ENCODE measurements at regions not wholly inside any gene's neighbourhood (a gene's known extent, or its start where the extent isn't known, plus 50 kb on each side); places are given as distances from the start of the nearest gene placed in this dataset.

DNA sequence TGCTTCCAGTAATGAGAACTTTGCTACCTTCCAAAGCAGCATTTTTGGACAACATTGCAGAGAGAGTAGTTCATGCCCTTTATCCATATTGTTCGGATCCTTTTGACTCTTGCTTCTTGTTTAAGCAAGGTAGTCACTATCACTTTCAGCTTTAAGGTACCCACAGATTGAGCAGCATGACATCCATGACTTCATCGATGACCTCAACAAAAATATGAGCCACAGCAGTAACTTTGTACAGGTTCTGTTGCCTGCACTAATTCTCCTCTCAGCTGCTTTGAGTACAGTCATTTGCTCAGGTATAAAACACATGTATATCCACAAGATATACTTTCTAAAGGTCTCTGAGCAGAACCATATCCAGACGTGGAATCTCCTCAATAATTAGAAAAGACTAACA is 546.3 kb downstream of the SOX6 start:
- H3K27me3 ChIP-seq (ENCODE audit: control insufficient read depth, insufficient read depth, low read length, poor library complexity, severe bottlenecking) = no peaks in the 10 kb centered on the region
- no peak overlapping the region for H3K27ac ChIP-seq (ENCODE audit: low read depth, low read length)
- Mint-ChIP-seq H3K9me3 (no peaks in the 10 kb centered on the region), H3K27ac (no peak overlapping the region), H3K27me3 (ENCODE audit: insufficient read depth) (no peaks in the 10 kb centered on the region), H3K4me1 (peaks cover 21% of the 10 kb centered on the region), H3K4me3 (no peak overlapping the region), H3K36me3 (ENCODE audit: low read depth) (no peaks in the 10 kb centered on the region)
- peaks cover 21% of the 10 kb centered on the region for H3K4me1 ChIP-seq (ENCODE audit: control insufficient read depth, insufficient read depth, low read length)
- no peaks in the 10 kb centered on the region for H3K36me3 ChIP-seq (ENCODE audit: control insufficient read depth, insufficient read depth, low read length)
- no peak overlapping the region for H3K4me3 ChIP-seq (ENCODE audit: low read length)
- peaks cover 7% of the 10 kb centered on the region for H3K9me3 ChIP-seq (ENCODE audit: control insufficient read depth, low read length)
- WGBS, 2 experiments (ENCODE audit: insufficient coverage in 1 of 2, insufficient read length in 1 of 2) = 93 to 96% methylated on average over 2 to 3 of the region's 3 CpGs
- no peak overlapping the region for H3K9ac ChIP-seq (ENCODE audit: extremely low read depth, low read length, poor library complexity, severe bottlenecking)
- no peak for DNase-seq
- TF ChIP-seq, protein P1, sequence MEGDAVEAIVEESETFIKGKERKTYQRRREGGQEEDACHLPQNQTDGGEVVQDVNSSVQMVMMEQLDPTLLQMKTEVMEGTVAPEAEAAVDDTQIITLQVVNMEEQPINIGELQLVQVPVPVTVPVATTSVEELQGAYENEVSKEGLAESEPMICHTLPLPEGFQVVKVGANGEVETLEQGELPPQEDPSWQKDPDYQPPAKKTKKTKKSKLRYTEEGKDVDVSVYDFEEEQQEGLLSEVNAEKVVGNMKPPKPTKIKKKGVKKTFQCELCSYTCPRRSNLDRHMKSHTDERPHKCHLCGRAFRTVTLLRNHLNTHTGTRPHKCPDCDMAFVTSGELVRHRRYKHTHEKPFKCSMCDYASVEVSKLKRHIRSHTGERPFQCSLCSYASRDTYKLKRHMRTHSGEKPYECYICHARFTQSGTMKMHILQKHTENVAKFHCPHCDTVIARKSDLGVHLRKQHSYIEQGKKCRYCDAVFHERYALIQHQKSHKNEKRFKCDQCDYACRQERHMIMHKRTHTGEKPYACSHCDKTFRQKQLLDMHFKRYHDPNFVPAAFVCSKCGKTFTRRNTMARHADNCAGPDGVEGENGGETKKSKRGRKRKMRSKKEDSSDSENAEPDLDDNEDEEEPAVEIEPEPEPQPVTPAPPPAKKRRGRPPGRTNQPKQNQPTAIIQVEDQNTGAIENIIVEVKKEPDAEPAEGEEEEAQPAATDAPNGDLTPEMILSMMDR (conservative IDR thresholded peaks at IDR 0.05) = no peak

DNA sequence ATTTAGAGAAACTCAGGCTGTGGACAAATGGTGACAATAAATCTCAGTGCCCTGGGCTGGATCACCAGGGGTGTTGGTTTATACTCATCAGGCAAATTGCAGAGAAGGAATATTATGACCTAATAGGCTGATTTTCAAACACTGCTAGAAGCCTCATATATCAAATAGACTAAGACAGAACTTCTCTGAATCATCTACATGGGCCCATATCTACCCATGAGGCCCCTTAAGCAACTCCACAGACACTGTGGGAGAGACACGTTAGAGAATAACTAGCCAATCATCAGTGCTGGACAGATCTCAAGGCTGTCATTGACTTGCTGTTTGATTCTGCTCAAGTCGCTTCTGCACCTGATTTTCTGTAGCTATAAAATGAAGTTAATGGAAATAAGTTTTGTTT is 545.8 kb downstream of the SOX6 start:
- no peaks in the 10 kb centered on the region for H3K27me3 ChIP-seq (ENCODE audit: control insufficient read depth, insufficient read depth, low read length, poor library complexity, severe bottlenecking)
- no peak overlapping the region for H3K27ac ChIP-seq (ENCODE audit: low read depth, low read length)
- Mint-ChIP-seq H3K4me1 (peaks cover 21% of the 10 kb centered on the region), H3K27ac (no peak overlapping the region), H3K27me3 (ENCODE audit: insufficient read depth) (no peaks in the 10 kb centered on the region), H3K9me3 (no peaks in the 10 kb centered on the region), H3K4me3 (no peak overlapping the region), H3K36me3 (ENCODE audit: low read depth) (no peaks in the 10 kb centered on the region)
- no peak overlapping the region for H3K9ac ChIP-seq (ENCODE audit: extremely low read depth, low read length, poor library complexity, severe bottlenecking)
- WGBS, 2 experiments (ENCODE audit: insufficient coverage in 1 of 2, insufficient read length in 1 of 2) = 89% methylated on average over 2 of the region's 2 CpGs; no CpG with 5 or more reads in 1 of the 2 experiments
- TF ChIP-seq, protein P1 (conservative IDR thresholded peaks at IDR 0.05) = no peak
- DNase-seq = no peak
- H3K4me3 ChIP-seq (ENCODE audit: low read length) = no peak overlapping the region
- no peaks in the 10 kb centered on the region for H3K36me3 ChIP-seq (ENCODE audit: control insufficient read depth, insufficient read depth, low read length)
- peaks cover 21% of the 10 kb centered on the region for H3K4me1 ChIP-seq (ENCODE audit: control insufficient read depth, insufficient read depth, low read length)
- peaks cover 10% of the 10 kb centered on the region for H3K9me3 ChIP-seq (ENCODE audit: control insufficient read depth, low read length)

DNA sequence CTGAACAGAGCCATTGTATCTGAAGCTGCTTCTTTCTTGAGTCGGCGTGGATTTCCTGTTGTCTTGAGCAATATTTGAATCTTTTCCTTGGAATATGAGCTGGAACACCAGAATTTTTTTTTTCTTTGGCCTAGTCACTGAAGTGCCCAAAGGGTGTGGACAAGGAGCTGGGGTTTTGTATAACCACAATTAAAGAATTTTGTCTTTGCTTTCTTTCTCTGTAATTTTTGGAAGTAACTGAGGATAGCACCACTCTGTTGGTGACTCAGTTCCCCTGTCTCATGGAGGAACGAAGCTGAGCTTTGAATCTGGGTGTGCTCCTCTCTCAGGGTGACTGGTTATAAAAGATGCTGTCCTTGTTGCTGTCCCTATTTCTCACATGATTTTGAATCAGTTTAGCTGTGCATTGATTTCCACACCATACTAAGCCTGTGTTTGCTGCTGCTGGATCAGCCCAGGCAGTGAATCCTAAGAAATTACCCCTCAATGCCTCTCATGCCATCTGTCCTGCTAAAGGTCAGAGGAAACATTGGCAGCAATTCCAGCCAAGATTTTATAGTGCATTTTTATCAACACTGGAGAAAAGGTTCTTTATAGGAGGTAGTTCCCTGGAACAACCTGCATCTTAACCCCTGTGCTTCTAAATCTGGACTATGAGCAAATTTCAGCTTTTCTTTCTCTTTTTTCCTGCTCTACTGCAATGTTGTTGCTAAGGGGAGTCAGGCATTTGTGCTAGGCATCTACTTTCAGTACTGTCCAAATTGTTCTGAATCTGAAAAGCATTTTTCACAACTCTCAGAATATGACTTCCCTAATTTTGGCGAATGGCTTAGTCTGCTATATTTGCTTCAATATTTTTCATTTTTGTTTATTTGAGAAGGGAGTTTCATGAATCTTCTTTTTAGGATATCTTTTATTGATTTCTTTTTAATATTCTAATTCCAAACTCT is 540.8 kb downstream of the SOX6 start:
- Histone ChIP-seq H3K27me3 (ENCODE audit: control insufficient read depth, insufficient read depth, low read length, poor library complexity, severe bottlenecking) (no peaks in the 10 kb centered on the region), H3K27ac (ENCODE audit: low read depth, low read length) (no peak overlapping the region), H3K4me1 (ENCODE audit: control insufficient read depth, insufficient read depth, low read length) (peaks cover 6% of the 10 kb centered on the region), H3K36me3 (ENCODE audit: control insufficient read depth, insufficient read depth, low read length) (no peaks in the 10 kb centered on the region), H3K9ac (ENCODE audit: extremely low read depth, low read length, poor library complexity, severe bottlenecking) (no peak overlapping the region), H3K9me3 (ENCODE audit: control insufficient read depth, low read length) (peaks cover 16% of the 10 kb centered on the region), H3K4me3 (ENCODE audit: low read length) (no peak overlapping the region)
- WGBS, 2 experiments (ENCODE audit: insufficient coverage in 1 of 2, insufficient read length in 1 of 2) = 100% methylated on average over 2 to 4 of the region's 4 CpGs
- H3K36me3 Mint-ChIP-seq (ENCODE audit: low read depth) = no peaks in the 10 kb centered on the region
- no peak overlapping the region for H3K4me3 Mint-ChIP-seq
- peaks cover 4% of the 10 kb centered on the region for H3K4me1 Mint-ChIP-seq
- no peak for DNase-seq
- H3K27ac Mint-ChIP-seq = no peak overlapping the region
- H3K9me3 Mint-ChIP-seq = no peaks in the 10 kb centered on the region
- H3K27me3 Mint-ChIP-seq (ENCODE audit: insufficient read depth) = peaks cover 6% of the 10 kb centered on the region
- TF ChIP-seq, protein P1 (conservative IDR thresholded peaks at IDR 0.05) = no peak

Data from endodermal cell (in vitro differentiated cells).